Naive B cell (primary cell): ENCODE measurements at regions not wholly inside any gene's neighbourhood (a gene's known extent, or its start where the extent isn't known, plus 50 kb on each side); places are given as distances from the start of the nearest gene placed in this dataset.
A peak's percentile ranks its signal among the peaks of the same experiment; 100 is the strongest.

ENCODE experiments used
- ATAC-seq, 2 donors: fragments of 150-1000 bp; cut with Tn5 transposase; 2 replicates each; pipeline ENCODE4 v1.10.0; 2021; ENCODE audit warnings: low read depth in 2 of 2, mild to moderate bottlenecking in 2 of 2, moderate library complexity in 2 of 2
- DNase-seq: peaks from one replicate; pipeline ENCODE4 v3.0.0; 2022
- H3K27ac Mint-ChIP-seq, 6 donors: one replicate each; pipeline ENCODE4 v1.8.0; 2020 to 2022; ENCODE audit warnings: mild to moderate bottlenecking in 6 of 6, mixed read lengths in 6 of 6, moderate library complexity in 5 of 6, inconsistent platforms in 2 of 6
- H3K27me3 Mint-ChIP-seq, 3 donors: one replicate each; pipeline ENCODE4 v1.8.0; 2021 to 2022; ENCODE audit warnings: mixed read lengths in 3 of 3, mild to moderate bottlenecking in 1 of 3
- H3K36me3 Mint-ChIP-seq, 2 donors: one replicate each; pipeline ENCODE4 v1.8.0; 2020 to 2022; ENCODE audit warnings: mixed read lengths in 2 of 2, inconsistent platforms in 1 of 2, mild to moderate bottlenecking in 1 of 2
- H3K4me1 Mint-ChIP-seq, 3 donors: one replicate each; pipeline ENCODE4 v1.8.0; 2020 to 2022; ENCODE audit warnings: mixed read lengths in 3 of 3, inconsistent platforms in 1 of 3, mild to moderate bottlenecking in 1 of 3, moderate library complexity in 1 of 3
- H3K4me3 Mint-ChIP-seq, 8 donors: one replicate each; pipeline ENCODE4 v1.8.0; 2020 to 2022; ENCODE audit warnings: mild to moderate bottlenecking in 8 of 8, mixed read lengths in 8 of 8, moderate library complexity in 8 of 8, inconsistent platforms in 2 of 8
- H3K9me3 Mint-ChIP-seq, 7 donors: one replicate each; pipeline ENCODE4 v1.8.0; 2020 to 2022; ENCODE audit warnings: mixed read lengths in 7 of 7, mild to moderate bottlenecking in 5 of 7, inconsistent platforms in 2 of 7, moderate library complexity in 1 of 7

GRCh38 chrX:97806238-97806637 is 922.5 kb downstream of the RPA4 start:
- no peaks in the 10 kb centered on the region for H3K27me3 Mint-ChIP-seq
- H3K27ac Mint-ChIP-seq, result no peak overlapping the region
- no peak for DNase-seq
- ATAC-seq, result no peak
- H3K4me3 Mint-ChIP-seq, result no peak overlapping the region
- no peaks in the 10 kb centered on the region for H3K36me3 Mint-ChIP-seq
- no peaks in the 10 kb centered on the region for H3K4me1 Mint-ChIP-seq
- peaks cover 0 to 13% (median 4%) of the 10 kb centered on the region in 7 donors for H3K9me3 Mint-ChIP-seq

GRCh38 chrX:97806946-97807345 is 923.2 kb downstream of the RPA4 start:
- Mint-ChIP-seq H3K4me1 (no peaks in the 10 kb centered on the region), H3K9me3 (peaks cover 0 to 9% (median 2%) of the 10 kb centered on the region in 7 donors), H3K4me3 (no peak overlapping the region), H3K36me3 (no peaks in the 10 kb centered on the region), H3K27me3 (no peaks in the 10 kb centered on the region), H3K27ac (no peak overlapping the region)
- ATAC-seq (no peak), DNase-seq (no peak)

- no peak for DNase-seq
- H3K4me3 Mint-ChIP-seq, result no peak overlapping the region
- no peak overlapping the region for H3K27ac Mint-ChIP-seq
- H3K27me3 Mint-ChIP-seq, result peaks cover 0 to 5% (median 0%) of the 10 kb centered on the region in 3 donors
- H3K36me3 Mint-ChIP-seq, result no peaks in the 10 kb centered on the region
- no peaks in the 10 kb centered on the region for H3K4me1 Mint-ChIP-seq
- H3K9me3 Mint-ChIP-seq, result peaks cover 0 to 10% (median 4%) of the 10 kb centered on the region in 7 donors
- no peak for ATAC-seq
These were observed 936.5 kb downstream of the RPA4 start for GRCh38 chrX:97820170-97820569.

GRCh38 chrX:97828471-97828870 is 944.8 kb downstream of the RPA4 start:
- ATAC-seq (no peak), DNase-seq (no peak)
- Mint-ChIP-seq H3K4me3 (no peak overlapping the region), H3K9me3 (peaks cover 0 to 9% (median 2%) of the 10 kb centered on the region in 7 donors), H3K27me3 (peaks cover 0 to 6% (median 0%) of the 10 kb centered on the region in 3 donors), H3K4me1 (no peaks in the 10 kb centered on the region), H3K27ac (no peak overlapping the region), H3K36me3 (no peaks in the 10 kb centered on the region)

- H3K9me3 Mint-ChIP-seq, result peaks cover 0 to 5% (median 0%) of the 10 kb centered on the region in 7 donors
- H3K4me1 Mint-ChIP-seq, result no peaks in the 10 kb centered on the region
- no peak overlapping the region for H3K27ac Mint-ChIP-seq
- DNase-seq (no peak), ATAC-seq (no peak)
- H3K27me3 Mint-ChIP-seq, result peaks cover 0 to 4% (median 0%) of the 10 kb centered on the region in 3 donors
- H3K36me3 Mint-ChIP-seq, result no peaks in the 10 kb centered on the region
- H3K4me3 Mint-ChIP-seq, result no peak overlapping the region
These were observed 952.3 kb downstream of the RPA4 start for GRCh38 chrX:97835969-97836368.

GRCh38 chrX:97841544-97842179 is 958.0 kb downstream of the RPA4 start:
- H3K27me3 Mint-ChIP-seq, result peaks cover 0 to 4% (median 0%) of the 10 kb centered on the region in 3 donors
- no peak for DNase-seq
- peaks cover 0 to 23% of the 10 kb centered on the region in 2 donors for H3K36me3 Mint-ChIP-seq
- peaks cover 6 to 21% (median 18%) of the 10 kb centered on the region in 7 donors for H3K9me3 Mint-ChIP-seq
- no peak overlapping the region for H3K27ac Mint-ChIP-seq
- no peak overlapping the region for H3K4me3 Mint-ChIP-seq
- H3K4me1 Mint-ChIP-seq, result peaks cover 0 to 8% (median 0%) of the 10 kb centered on the region in 3 donors
- ATAC-seq, result no peak

GRCh38 chrX:97842468-97843199 is 958.9 kb downstream of the RPA4 start:
- Mint-ChIP-seq H3K9me3 (peaks cover 6 to 22% (median 20%) of the 10 kb centered on the region in 7 donors), H3K4me3 (no peak overlapping the region), H3K27me3 (peaks cover 0 to 4% (median 0%) of the 10 kb centered on the region in 3 donors), H3K27ac (no peak overlapping the region), H3K36me3 (peaks cover 0 to 23% of the 10 kb centered on the region in 2 donors), H3K4me1 (peaks cover 0 to 8% (median 0%) of the 10 kb centered on the region in 3 donors)
- ATAC-seq, result no peak
- no peak for DNase-seq

GRCh38 chrX:97843200-97843811 is 959.6 kb downstream of the RPA4 start:
- H3K27ac Mint-ChIP-seq, result no peak overlapping the region
- peaks cover 0 to 23% of the 10 kb centered on the region in 2 donors for H3K36me3 Mint-ChIP-seq
- peaks cover 0 to under 1% (median 0%) of the 10 kb centered on the region in 3 donors for H3K27me3 Mint-ChIP-seq
- peaks cover 0 to 8% (median 0%) of the 10 kb centered on the region in 3 donors for H3K4me1 Mint-ChIP-seq
- H3K9me3 Mint-ChIP-seq, result peaks cover 9 to 26% (median 22%) of the 10 kb centered on the region in 7 donors
- no peak for DNase-seq
- no peak overlapping the region for H3K4me3 Mint-ChIP-seq
- ATAC-seq, result no peak

GRCh38 chrX:97844161-97844560 is 960.5 kb downstream of the RPA4 start:
- ATAC-seq (no peak), DNase-seq (no peak)
- Mint-ChIP-seq H3K4me3 (no peak overlapping the region), H3K9me3 (peaks cover 11 to 33% (median 25%) of the 10 kb centered on the region in 7 donors), H3K27ac (no peak overlapping the region), H3K27me3 (no peaks in the 10 kb centered on the region), H3K36me3 (peaks cover 0 to 23% of the 10 kb centered on the region in 2 donors), H3K4me1 (peaks cover 0 to 8% (median 0%) of the 10 kb centered on the region in 3 donors)

- H3K4me3 Mint-ChIP-seq, result peak overlapping the region in 1 of 8 donors; percentile 16
- H3K27ac Mint-ChIP-seq, result no peak overlapping the region
- H3K9me3 Mint-ChIP-seq, result peaks cover 12 to 35% (median 26%) of the 10 kb centered on the region in 7 donors
- peaks cover 0 to 8% (median 0%) of the 10 kb centered on the region in 3 donors for H3K4me1 Mint-ChIP-seq
- DNase-seq (no peak), ATAC-seq (no peak)
- no peaks in the 10 kb centered on the region for H3K27me3 Mint-ChIP-seq
- peaks cover 0 to 23% of the 10 kb centered on the region in 2 donors for H3K36me3 Mint-ChIP-seq
These were observed 961.2 kb downstream of the RPA4 start for GRCh38 chrX:97844943-97845342.

- H3K27ac Mint-ChIP-seq, result peak overlapping the region in 1 of 6 donors; percentile 29
- H3K4me3 Mint-ChIP-seq, result no peak overlapping the region
- peaks cover 0 to 23% of the 10 kb centered on the region in 2 donors for H3K36me3 Mint-ChIP-seq
- H3K4me1 Mint-ChIP-seq, result peaks cover 0 to 8% (median 0%) of the 10 kb centered on the region in 3 donors
- DNase-seq, result no peak
- no peaks in the 10 kb centered on the region for H3K27me3 Mint-ChIP-seq
- ATAC-seq, result no peak
- peaks cover 12 to 35% (median 26%) of the 10 kb centered on the region in 7 donors for H3K9me3 Mint-ChIP-seq
These were observed 961.7 kb downstream of the RPA4 start for GRCh38 chrX:97845451-97845850.

- H3K27ac Mint-ChIP-seq, result no peak overlapping the region
- peaks cover 0 to 23% of the 10 kb centered on the region in 2 donors for H3K36me3 Mint-ChIP-seq
- DNase-seq (no peak), ATAC-seq (no peak)
- no peak overlapping the region for H3K4me3 Mint-ChIP-seq
- no peaks in the 10 kb centered on the region for H3K27me3 Mint-ChIP-seq
- H3K4me1 Mint-ChIP-seq, result peaks cover 0 to 8% (median 0%) of the 10 kb centered on the region in 3 donors
- peaks cover 12 to 36% (median 26%) of the 10 kb centered on the region in 7 donors for H3K9me3 Mint-ChIP-seq
These were observed 962.5 kb downstream of the RPA4 start for GRCh38 chrX:97846228-97846627.

GRCh38 chrX:97846718-97847237 is 963.1 kb downstream of the RPA4 start:
- Mint-ChIP-seq H3K27ac (no peak overlapping the region), H3K36me3 (peaks cover 0 to 23% of the 10 kb centered on the region in 2 donors), H3K27me3 (no peaks in the 10 kb centered on the region), H3K9me3 (peaks cover 12 to 38% (median 26%) of the 10 kb centered on the region in 7 donors), H3K4me1 (peaks cover 0 to 8% (median 0%) of the 10 kb centered on the region in 3 donors), H3K4me3 (no peak overlapping the region)
- DNase-seq (no peak), ATAC-seq (no peak)
